PC-3 (cell line): ENCODE measurements at regions not wholly inside any gene's neighbourhood (a gene's known extent, or its start where the extent isn't known, plus 50 kb on each side); places are given as distances from the start of the nearest gene placed in this dataset.

Source experiments
- ATAC-seq: fragments of 200-7000 bp; cut with Tn5 transposase; 2 replicates; pipeline ENCODE4 v1.9.1; 2020; ENCODE audit warnings: mild to moderate bottlenecking, moderate library complexity
- BruUV-seq: library from RNA; stranded (reverse); fragments of 400-500 nt; replicated peaks from 2 replicates; lab custom pipeline; 2021; lab: Mats Ljungman, UMichigan
- CTCF ChIA-PET: fragments of 300-600 bp; sonication (Branson Sonifier 250); formaldehyde crosslinking; loops from one replicate; lab custom pipeline; 2022; ENCODE audit warnings: antibody characterized with exemption; lab: Charles Lee
- POLR2A ChIA-PET: fragments of 300-600 bp; sonication (Branson Sonifier 250); formaldehyde crosslinking; loops from one replicate; lab custom pipeline; 2022; ENCODE audit warnings: antibody characterized with exemption; ENCODE audit not compliant: unreplicated experiment; lab: Charles Lee
- DNase-seq: peaks from one replicate; pipeline ENCODE4 v3.0.0-alpha.2; 2015
- H2AFZ ChIP-seq: fragments of 300-600 bp; sonication (generic); 2 replicates; pipeline ENCODE4 v1.6.0; 2016; ENCODE audit warnings: antibody characterized with exemption, low read length
- H3F3A ChIP-seq: fragments of 300-600 bp; sonication (generic); one replicate; pipeline ENCODE4 v1.6.0; 2017; ENCODE audit warnings: antibody characterized with exemption, low read length, control low read depth, mild to moderate bottlenecking; ENCODE audit not compliant: unreplicated experiment
- H3K27ac ChIP-seq: fragments of 300-600 bp; sonication (generic); 2 replicates; pipeline ENCODE4 v1.5.1; 2016; ENCODE audit warnings: mild to moderate bottlenecking, low read length
- H3K27me3 ChIP-seq: fragments of 300-600 bp; sonication (generic); 2 replicates; pipeline ENCODE4 v1.6.1; 2016; ENCODE audit warnings: low read length, mixed read lengths
- H3K36me3 ChIP-seq: fragments of 300-600 bp; sonication (generic); 2 replicates; pipeline ENCODE4 v1.6.1; 2016; ENCODE audit warnings: low read depth, mixed run types, low read length, mixed read lengths
- H3K4me1 ChIP-seq: fragments of 300-600 bp; sonication (generic); 2 replicates; pipeline ENCODE4 v1.5.1; 2016; ENCODE audit warnings: low read length; ENCODE audit not compliant: insufficient read depth
- H3K4me2 ChIP-seq: fragments of 300-600 bp; sonication (generic); 2 replicates; pipeline ENCODE4 v1.6.0; 2016; ENCODE audit warnings: low read length
- H3K4me3 ChIP-seq: fragments of 300-600 bp; sonication (generic); 2 replicates; pipeline ENCODE4 v1.5.1; 2016; ENCODE audit warnings: mild to moderate bottlenecking, low read length, mixed read lengths
- H3K79me2 ChIP-seq: fragments of 300-600 bp; sonication (generic); 2 replicates; pipeline ENCODE4 v1.6.1; 2017; ENCODE audit warnings: low read length, mixed read lengths
- H3K9ac ChIP-seq: fragments of 300-600 bp; sonication (generic); 2 replicates; pipeline ENCODE4 v1.6.0; 2016; ENCODE audit warnings: mild to moderate bottlenecking, low read length
- H3K9me2 ChIP-seq: fragments of 300-600 bp; sonication (generic); replicated peaks from 2 replicates; pipeline ENCODE4 v1.6.1; 2016; ENCODE audit warnings: mixed run types, low read length, mixed read lengths
- H3K9me3 ChIP-seq: fragments of 300-600 bp; sonication (generic); 2 replicates; pipeline ENCODE4 v1.6.1; 2016; ENCODE audit warnings: low read length, mixed read lengths
- H4K20me1 ChIP-seq: fragments of 300-600 bp; sonication (generic); 2 replicates; pipeline ENCODE4 v1.6.1; 2016; ENCODE audit warnings: low read length, mixed read lengths
- EZH2 ChIP-seq: fragments of 300-600 bp; sonication (generic); IDR thresholded peaks from one replicate; pipeline ENCODE4 v1.6.1; 2017; ENCODE audit warnings: antibody characterized with exemption, mild to moderate bottlenecking, low read length; ENCODE audit not compliant: unreplicated experiment
- EZH2phosphoT487 ChIP-seq: fragments of 300-600 bp; sonication (generic); IDR thresholded peaks from 2 replicates; pipeline ENCODE4 v1.6.1; 2018; ENCODE audit warnings: mild to moderate bottlenecking, antibody characterized with exemption, low read length, borderline replicate concordance
- intact Hi-C: fragments of 100-400 bp; cut with micrococcal nuclease; formaldehyde crosslinking; loops from 2 replicates; pipeline ENCODE4 v1.9.0; 2023
- TF ChIP-seq, protein P1 (sequence below): fragments of 300-600 bp; sonication (generic); conservative IDR thresholded peaks from 2 replicates; pipeline ENCODE4 v1.5.1; 2017; ENCODE audit warnings: antibody characterized with exemption, low read depth, mild to moderate bottlenecking, low read length

DNA sequence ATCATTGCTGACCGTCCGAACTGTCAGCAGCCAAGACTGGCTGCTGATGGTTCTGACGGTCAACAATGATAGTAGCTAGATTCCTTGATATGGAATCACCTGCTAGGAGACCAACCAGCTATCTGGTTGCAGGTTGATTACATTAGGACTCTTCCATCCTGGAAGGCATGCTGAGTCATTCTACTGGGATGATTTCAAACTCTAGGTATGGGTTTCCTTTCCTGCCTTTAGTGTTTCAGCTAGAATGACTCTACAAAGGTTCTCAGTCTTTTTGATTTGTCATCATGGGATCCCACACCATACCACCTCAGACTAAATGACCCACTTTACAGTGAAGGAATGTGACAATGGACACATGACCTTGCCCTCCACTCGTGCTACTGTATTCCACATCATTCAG lies 138.1 kb upstream of the KL start:
- Histone ChIP-seq H3K9me3 (no peaks in the 10 kb centered on the region), H3K4me3 (no peak overlapping the region), H3K27ac (peak overlapping the region; percentile 25; the same call in 1 of the 2 replicates), H3K4me2 (no peak overlapping the region), H3K79me2 (no peaks in the 10 kb centered on the region), H4K20me1 (no peaks in the 10 kb centered on the region), H3K36me3 (no peaks in the 10 kb centered on the region), H3K4me1 (peaks cover 25% of the 10 kb centered on the region), H3K9ac (no peak overlapping the region), H3K27me3 (no peaks in the 10 kb centered on the region), H3F3A (no peaks in the 10 kb centered on the region), H2AFZ (no peak overlapping the region), H3K9me2 (no peaks in the 10 kb centered on the region)
- TF ChIP-seq EZH2phosphoT487 = no peak
- TF ChIP-seq EZH2 = no peak
- TF ChIP-seq, protein P1, sequence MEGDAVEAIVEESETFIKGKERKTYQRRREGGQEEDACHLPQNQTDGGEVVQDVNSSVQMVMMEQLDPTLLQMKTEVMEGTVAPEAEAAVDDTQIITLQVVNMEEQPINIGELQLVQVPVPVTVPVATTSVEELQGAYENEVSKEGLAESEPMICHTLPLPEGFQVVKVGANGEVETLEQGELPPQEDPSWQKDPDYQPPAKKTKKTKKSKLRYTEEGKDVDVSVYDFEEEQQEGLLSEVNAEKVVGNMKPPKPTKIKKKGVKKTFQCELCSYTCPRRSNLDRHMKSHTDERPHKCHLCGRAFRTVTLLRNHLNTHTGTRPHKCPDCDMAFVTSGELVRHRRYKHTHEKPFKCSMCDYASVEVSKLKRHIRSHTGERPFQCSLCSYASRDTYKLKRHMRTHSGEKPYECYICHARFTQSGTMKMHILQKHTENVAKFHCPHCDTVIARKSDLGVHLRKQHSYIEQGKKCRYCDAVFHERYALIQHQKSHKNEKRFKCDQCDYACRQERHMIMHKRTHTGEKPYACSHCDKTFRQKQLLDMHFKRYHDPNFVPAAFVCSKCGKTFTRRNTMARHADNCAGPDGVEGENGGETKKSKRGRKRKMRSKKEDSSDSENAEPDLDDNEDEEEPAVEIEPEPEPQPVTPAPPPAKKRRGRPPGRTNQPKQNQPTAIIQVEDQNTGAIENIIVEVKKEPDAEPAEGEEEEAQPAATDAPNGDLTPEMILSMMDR = no peak
- DNase-seq = peak; percentile 69
- no TSS peak for BruUV-seq
- POLR2A ChIA-PET = no interaction called here
- ATAC-seq = peak; percentile 27; the same call in 1 of the 2 replicates
- CTCF ChIA-PET = no interaction called here
- intact Hi-C loops = no loop called here

DNA sequence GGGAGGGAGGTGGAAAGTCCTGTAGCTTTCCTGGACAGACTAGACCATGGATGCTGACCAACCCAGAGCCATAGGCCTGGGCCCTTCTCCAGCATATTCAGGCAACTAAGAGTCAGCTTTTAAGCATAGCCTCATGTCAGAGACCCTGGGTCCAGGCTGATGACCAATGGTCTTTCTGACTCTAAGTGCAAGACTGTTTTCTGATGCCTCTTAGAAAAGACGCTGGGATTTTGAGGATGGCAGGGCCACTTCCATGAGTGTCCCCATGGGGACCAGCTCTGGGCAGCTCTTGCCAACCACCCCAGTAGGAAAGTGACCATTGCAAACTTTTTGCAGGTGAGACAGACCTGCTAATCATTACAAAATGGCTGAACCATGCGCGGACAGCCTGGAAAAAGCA lies 135.6 kb upstream of the KL start:
- H3K27ac ChIP-seq = peak overlapping the region; percentile 29; the same call in 1 of the 2 replicates
- POLR2A ChIA-PET = no interaction called here
- H3K9me3 ChIP-seq = no peaks in the 10 kb centered on the region
- no peak overlapping the region for H3K9ac ChIP-seq
- no peak for ATAC-seq
- CTCF ChIA-PET = interaction anchor here (0.5 kb wide), 1 partner anchor 342 kb away, joined by 8 read pairs; no protein-coding TSS in a partner anchor
- H3K9me2 ChIP-seq = no peaks in the 10 kb centered on the region
- no TSS peak for BruUV-seq
- peaks cover 25% of the 10 kb centered on the region for H3K4me1 ChIP-seq
- TF ChIP-seq, protein P1 = no peak
- TF ChIP-seq EZH2phosphoT487 (no peak), EZH2 (no peak)
- H3K79me2 ChIP-seq = no peaks in the 10 kb centered on the region
- H3K27me3 ChIP-seq = no peaks in the 10 kb centered on the region
- no peak overlapping the region for H3K4me2 ChIP-seq
- no peaks in the 10 kb centered on the region for H4K20me1 ChIP-seq
- H3K36me3 ChIP-seq = no peaks in the 10 kb centered on the region
- no peak for DNase-seq
- H3K4me3 ChIP-seq = no peak overlapping the region
- H3F3A ChIP-seq = no peaks in the 10 kb centered on the region
- no peak overlapping the region for H2AFZ ChIP-seq
- intact Hi-C loops = no loop called here

DNA sequence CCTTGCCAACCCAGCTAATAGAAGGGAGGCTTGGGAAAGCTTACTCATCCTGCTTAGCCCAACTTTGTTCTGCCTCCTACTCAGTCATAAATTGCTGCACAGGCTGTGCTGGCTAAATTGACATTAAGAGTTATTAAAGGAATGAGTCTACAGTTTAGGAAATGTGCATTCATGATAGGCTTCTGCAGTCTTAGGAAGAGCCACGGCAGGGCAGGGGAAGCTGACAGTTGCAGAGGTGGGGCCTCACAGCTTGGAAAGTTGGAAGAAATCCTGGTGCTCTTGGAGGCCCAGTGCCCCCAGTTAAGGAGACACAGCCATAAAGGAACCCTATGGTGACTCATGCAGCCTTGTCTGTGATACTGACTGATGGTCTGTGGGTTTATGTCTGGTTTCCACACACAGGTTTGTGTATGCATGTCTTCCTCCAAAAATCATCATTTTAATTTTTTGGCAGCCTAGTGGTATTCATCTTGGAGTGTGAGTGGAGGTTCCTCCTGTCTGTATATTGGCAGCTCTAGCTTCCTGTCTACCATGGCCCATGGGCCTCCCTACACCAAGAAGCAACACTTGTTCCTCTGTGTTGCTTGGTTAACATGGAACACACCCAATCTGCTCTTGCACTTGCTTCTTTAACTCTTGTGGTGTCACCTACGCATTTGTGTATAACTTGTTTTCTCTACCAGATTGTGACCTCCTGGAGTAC lies 135.0 kb upstream of the KL start:
- Histone ChIP-seq H3K79me2 (no peaks in the 10 kb centered on the region), H2AFZ (no peak overlapping the region), H3F3A (no peaks in the 10 kb centered on the region), H3K4me2 (no peak overlapping the region), H3K9me2 (no peaks in the 10 kb centered on the region), H3K27ac (peak overlapping the region; percentile 29), H3K36me3 (no peaks in the 10 kb centered on the region), H3K27me3 (no peaks in the 10 kb centered on the region), H3K4me3 (no peak overlapping the region), H4K20me1 (no peaks in the 10 kb centered on the region), H3K4me1 (peaks cover 25% of the 10 kb centered on the region), H3K9ac (no peak overlapping the region), H3K9me3 (no peaks in the 10 kb centered on the region)
- ChIA-PET POLR2A (no interaction called here), CTCF (interaction anchor here (0.5 kb wide), 1 partner anchor 343 kb away, joined by 8 read pairs; no protein-coding TSS in a partner anchor)
- ATAC-seq (peak; percentile 60), DNase-seq (peak; percentile 33)
- BruUV-seq = no TSS peak
- no peak for TF ChIP-seq EZH2phosphoT487
- TF ChIP-seq, protein P1 = no peak
- TF ChIP-seq EZH2 = no peak
- intact Hi-C loops = no loop called here
